GM21529 (cell line): ENCODE measurements at regions not wholly inside any gene's neighbourhood (a gene's known extent, or its start where the extent isn't known, plus 50 kb on each side); places are given as distances from the start of the nearest gene placed in this dataset.
"Not testable (repeated sequence)": the region's sequence is repeated elsewhere in the genome, so short reads cannot be mapped to it uniquely, and the experiment has no call there.

Experiments
- ATAC-seq: cut with Tn5 transposase; IDR thresholded peaks from one replicate; pipeline ENCODE4 v1.9.1; 2021; ENCODE audit not compliant: unreplicated experiment

GRCh38 chr5:18999478-18999877, 988.5 kb downstream of the CDH18 start:
- ATAC-seq = no peak

- ATAC-seq = no peak
These were observed 986.9 kb downstream of the CDH18 start for GRCh38 chr5:19001054-19001453.

- no peak for ATAC-seq
These were observed 986.5 kb downstream of the CDH18 start for GRCh38 chr5:19001539-19001938.

GRCh38 chr5:19002111-19002510, 985.9 kb downstream of the CDH18 start:
- ATAC-seq = no peak

GRCh38 chr5:19018822-19019221, 969.2 kb downstream of the CDH18 start:
- ATAC-seq = no peak

GRCh38 chr5:19031491-19031890, 956.5 kb downstream of the CDH18 start:
- ATAC-seq = no peak

- ATAC-seq = no peak
These were observed 952.2 kb downstream of the CDH18 start for GRCh38 chr5:19035816-19036215.

GRCh38 chr5:19042106-19042505, 945.9 kb downstream of the CDH18 start:
- no peak for ATAC-seq

- no peak for ATAC-seq
These were observed 943.7 kb downstream of the CDH18 start for GRCh38 chr5:19044311-19044710.

- ATAC-seq = no peak
These were observed 942.9 kb downstream of the CDH18 start for GRCh38 chr5:19044931-19045695.

GRCh38 chr5:19047277-19047676, 940.7 kb downstream of the CDH18 start:
- no peak for ATAC-seq

- no peak for ATAC-seq
These were observed 939.3 kb downstream of the CDH18 start for GRCh38 chr5:19048726-19049125.

GRCh38 chr5:19058216-19058615, 929.8 kb downstream of the CDH18 start:
- ATAC-seq = no peak

GRCh38 chr5:19064094-19064493, 923.9 kb downstream of the CDH18 start:
- no peak for ATAC-seq

- no peak for ATAC-seq
These were observed 920.3 kb downstream of the CDH18 start for GRCh38 chr5:19067741-19068140.

- ATAC-seq = no peak
These were observed 889.6 kb downstream of the CDH18 start for GRCh38 chr5:19098434-19098833.

GRCh38 chr5:19099195-19099594, 888.8 kb downstream of the CDH18 start:
- no peak for ATAC-seq

- ATAC-seq = no peak
These were observed 883.1 kb downstream of the CDH18 start for GRCh38 chr5:19104948-19105347.

GRCh38 chr5:19122923-19123322, 865.1 kb downstream of the CDH18 start:
- no peak for ATAC-seq

- ATAC-seq = no peak
These were observed 861.9 kb downstream of the CDH18 start for GRCh38 chr5:19125956-19126713.

- ATAC-seq = no peak
These were observed 847.7 kb downstream of the CDH18 start for GRCh38 chr5:19140276-19140675.

- not testable (repeated sequence) for ATAC-seq
These were observed 846.0 kb downstream of the CDH18 start for GRCh38 chr5:19141937-19142524.
